Activated CD8-positive, alpha-beta memory T cell treated with anti-CD3 and anti-CD28 coated beads for 36 hours (primary cell): ENCODE measurements at regions not wholly inside any gene's neighbourhood (a gene's known extent, or its start where the extent isn't known, plus 50 kb on each side); places are given as distances from the start of the nearest gene placed in this dataset.
"Not testable (repeated sequence)": the region's sequence is repeated elsewhere in the genome, so short reads cannot be mapped to it uniquely, and the experiment has no call there.

ENCODE experiments used
- CTCF ChIA-PET: fragments of 350-600 bp; sonication (Branson Sonifier 250); formaldehyde crosslinking; loops from one replicate; lab custom pipeline; 2021; ENCODE audit warnings: antibody characterized with exemption; lab: Charles Lee
- POLR2A ChIA-PET: fragments of 350-600 bp; sonication (Branson Sonifier 250); formaldehyde crosslinking; loops from one replicate; lab custom pipeline; 2021; ENCODE audit warnings: antibody characterized with exemption; lab: Charles Lee

DNA sequence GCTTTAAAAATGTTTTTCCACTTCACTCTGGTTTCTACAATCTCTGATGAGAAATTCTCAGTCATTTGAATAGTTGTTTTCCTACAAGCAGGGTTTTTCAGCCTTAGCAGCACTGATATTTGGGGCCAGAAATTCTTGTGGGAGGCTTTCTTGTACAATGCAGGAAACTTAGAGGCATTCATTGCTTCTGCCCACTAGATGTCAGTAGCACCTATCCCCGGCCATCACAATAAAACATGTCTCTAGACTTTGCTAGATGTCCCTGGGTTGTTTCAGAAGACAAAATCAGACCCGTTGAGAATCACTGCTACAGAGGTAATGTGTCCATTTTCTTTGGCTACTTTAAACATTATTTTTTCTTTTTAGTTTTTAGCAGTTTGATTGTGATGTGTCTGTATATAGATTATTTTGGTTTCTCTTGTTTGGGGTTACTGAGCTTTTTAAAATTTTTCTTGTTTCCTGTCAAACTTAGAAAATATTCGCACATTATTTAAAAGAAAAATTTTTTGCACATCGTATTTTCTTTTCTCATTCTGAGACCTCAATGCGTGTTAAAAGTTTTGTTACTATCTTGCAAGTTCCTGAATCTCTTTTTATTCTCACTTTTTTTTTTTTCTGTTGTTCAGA lies 60.8 kb upstream of the CCDC179 start:
- POLR2A ChIA-PET = no interaction called here

DNA sequence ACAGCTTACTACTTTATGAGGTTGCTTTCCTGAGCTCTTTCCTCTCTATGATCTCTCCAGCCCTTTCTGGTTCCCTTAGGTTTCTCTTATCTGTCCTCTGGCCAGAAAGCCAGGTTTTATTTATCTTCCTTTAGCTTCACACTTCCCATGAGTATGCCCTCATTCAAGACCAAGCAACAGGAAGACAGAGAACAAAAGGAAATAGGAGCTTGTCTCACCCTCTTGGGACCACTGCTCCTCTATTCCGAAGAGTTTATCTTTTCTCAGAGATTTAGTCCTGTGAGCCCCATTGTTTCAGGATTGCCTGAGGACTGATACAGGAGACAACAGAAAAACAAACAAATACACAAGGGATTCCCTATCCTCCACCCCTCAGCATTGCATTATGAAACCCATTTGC lies 62.4 kb upstream of the CCDC179 start:
- POLR2A ChIA-PET = no interaction called here
- CTCF ChIA-PET = no interaction called here

More for the DNA sequence above, 60.8 kb upstream of the CCDC179 start:
- CTCF ChIA-PET = interaction anchor here (0.6 kb wide), 1 partner anchor 238 kb away, joined by 4 read pairs; no protein-coding TSS in a partner anchor

- POLR2A ChIA-PET = no interaction called here
- CTCF ChIA-PET = no interaction called here
Observed at GRCh38 chr11:22923561-22923960, 63.3 kb upstream of the CCDC179 start.

- POLR2A ChIA-PET = no interaction called here
- CTCF ChIA-PET = no interaction called here
Observed at GRCh38 chr11:22926341-22926740, 66.1 kb upstream of the CCDC179 start.

DNA sequence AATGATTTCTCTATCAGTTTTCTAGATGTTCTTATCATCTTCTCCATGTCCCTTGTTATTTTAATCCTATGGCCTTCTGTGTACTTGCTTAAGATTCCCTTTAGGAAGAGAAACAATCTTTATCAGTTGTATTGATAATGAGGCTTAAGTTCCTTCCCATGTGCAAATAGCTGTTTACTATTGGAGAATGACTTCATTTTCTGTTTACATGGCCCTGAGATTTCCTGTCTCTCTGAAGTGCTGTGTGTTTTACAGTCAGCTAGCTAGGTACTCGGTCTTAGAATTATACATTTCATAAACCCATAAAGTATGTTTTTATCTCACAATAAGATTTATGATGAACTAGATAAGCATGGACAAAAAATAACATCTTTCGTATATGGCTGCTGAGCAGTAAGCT lies 67.5 kb upstream of the CCDC179 start:
- ChIA-PET POLR2A (no interaction called here), CTCF (no interaction called here)

- ChIA-PET POLR2A (no interaction called here), CTCF (no interaction called here)
Observed at GRCh38 chr11:22928207-22928917, 68.1 kb upstream of the CCDC179 start.

DNA sequence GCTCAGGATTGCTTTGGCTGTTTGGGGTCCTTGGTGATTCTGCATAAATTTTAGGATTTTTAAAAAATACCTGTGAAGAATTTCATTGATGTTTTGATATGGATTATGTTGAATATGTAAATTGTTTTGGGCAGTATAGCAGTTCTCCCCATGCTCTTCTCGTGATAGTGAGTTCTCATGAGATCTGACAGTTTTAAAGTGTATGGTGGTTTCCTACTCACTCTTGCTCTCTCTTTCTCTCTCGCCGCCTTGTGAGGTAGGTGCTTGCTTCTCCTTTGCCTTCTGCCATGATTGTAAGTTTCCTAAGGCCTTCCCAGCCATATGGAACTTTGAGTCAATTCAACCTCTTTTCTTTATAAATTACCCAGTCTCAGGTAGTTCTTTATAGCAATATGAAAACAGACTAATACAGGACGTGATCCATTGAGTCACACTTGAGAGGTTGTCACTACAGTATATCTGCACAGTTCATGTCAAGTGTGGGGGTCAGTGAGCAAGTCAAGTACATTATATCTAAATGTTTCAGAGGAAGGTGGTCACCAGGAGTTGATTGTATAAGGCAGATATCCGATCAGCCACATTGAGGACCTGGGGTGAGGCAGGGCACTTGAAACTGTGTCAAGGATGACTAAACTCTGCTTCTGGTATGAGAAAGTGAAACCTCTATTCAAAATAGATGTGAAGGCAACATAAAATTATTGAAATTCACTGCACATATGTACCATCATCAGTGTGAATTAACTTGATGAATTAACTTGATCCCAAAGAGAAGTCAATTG lies 70.7 kb upstream of the CCDC179 start:
- CTCF ChIA-PET = no interaction called here
- POLR2A ChIA-PET = no interaction called here

DNA sequence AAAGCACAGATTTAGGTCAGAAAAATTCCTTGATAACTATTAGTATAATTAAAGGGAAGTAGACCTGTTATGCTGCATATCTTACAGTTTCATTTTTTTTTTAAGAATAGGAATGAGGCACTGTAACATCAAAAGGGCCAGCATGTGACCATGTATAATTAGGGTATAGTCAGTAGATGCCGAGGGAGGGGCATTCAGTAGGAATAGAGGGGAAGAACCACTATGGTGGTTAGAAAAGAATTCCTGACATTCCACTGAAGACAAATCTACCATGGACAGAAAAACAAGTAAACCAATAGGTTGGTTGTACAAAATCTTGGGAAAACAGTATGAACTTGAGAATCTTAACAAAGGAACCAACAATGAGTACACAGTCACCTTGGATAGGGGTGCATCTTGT lies 78.4 kb upstream of the CCDC179 start:
- POLR2A ChIA-PET = no interaction called here
- CTCF ChIA-PET = no interaction called here

GRCh38 chr11:22941544-22941943 lies 81.3 kb upstream of the CCDC179 start:
- CTCF ChIA-PET = not testable (repeated sequence)

DNA sequence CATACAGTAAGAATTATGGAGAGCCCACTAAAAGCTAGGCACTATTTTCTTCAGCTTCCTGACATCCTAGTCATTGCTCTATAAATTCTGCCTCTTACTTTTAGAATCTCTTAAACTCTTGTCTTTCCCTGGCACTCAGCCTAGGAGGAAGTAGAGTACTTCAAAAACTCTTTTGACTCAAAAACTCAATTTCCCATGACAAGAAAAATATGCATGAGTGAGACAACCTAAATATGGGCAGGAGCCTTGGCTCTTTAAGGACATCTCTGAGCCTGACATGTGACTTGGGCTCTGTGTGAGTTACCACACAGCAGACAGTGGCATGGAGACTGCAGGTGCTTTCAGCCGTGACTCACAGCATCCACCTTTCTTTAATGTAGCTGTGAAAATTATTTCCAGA lies 97.5 kb upstream of the CCDC179 start:
- CTCF ChIA-PET = no interaction called here

More at GRCh38 chr11:22941544-22941943, 81.3 kb upstream of the CCDC179 start:
- POLR2A ChIA-PET = not testable (repeated sequence)

DNA sequence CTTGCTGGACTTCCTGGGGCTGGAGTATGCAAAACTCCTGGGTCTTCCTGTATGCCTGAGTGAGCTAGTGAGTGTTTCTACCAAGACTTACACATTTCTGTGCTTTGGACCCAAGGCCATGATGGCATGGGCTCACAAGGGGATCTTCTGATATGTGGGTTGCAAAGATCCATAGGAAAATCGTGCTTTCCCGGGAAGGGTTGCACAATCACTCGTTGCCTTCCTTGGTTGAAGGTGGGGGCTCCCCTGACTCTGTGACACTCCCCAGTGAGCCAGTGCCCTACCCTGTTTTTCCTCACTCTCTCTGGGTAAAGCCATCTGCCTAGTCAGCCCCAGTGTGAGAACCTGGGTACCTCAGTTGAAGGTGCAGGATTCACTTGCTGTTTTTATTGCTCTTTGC lies 114.0 kb upstream of the CCDC179 start:
- POLR2A ChIA-PET = no interaction called here
- CTCF ChIA-PET = no interaction called here

More for the DNA sequence above, 97.5 kb upstream of the CCDC179 start:
- POLR2A ChIA-PET = no interaction called here

DNA sequence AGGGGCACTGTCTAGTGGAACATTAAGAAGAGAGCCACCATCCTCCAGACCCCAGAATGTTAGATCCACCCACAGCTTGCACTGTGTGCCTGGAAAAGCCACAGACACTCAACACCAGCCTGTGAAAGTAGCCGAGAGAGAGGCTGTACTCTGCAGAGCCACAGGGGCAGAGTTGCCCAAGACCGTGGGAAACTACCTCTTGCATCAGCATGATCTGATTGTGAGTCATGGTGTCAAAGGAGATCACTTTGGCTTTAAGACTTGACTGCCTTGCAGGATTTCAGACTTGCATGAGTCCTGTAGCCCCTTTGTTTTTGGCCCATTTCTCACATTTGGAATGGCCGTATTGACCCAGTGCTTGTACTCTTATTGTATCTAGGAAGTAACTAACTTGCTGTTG lies 115.9 kb upstream of the CCDC179 start:
- CTCF ChIA-PET = no interaction called here
- POLR2A ChIA-PET = no interaction called here

GRCh38 chr11:22982903-22983302 lies 122.6 kb upstream of the CCDC179 start:
- CTCF ChIA-PET = no interaction called here
- POLR2A ChIA-PET = no interaction called here

GRCh38 chr11:22984045-22984444 lies 123.8 kb upstream of the CCDC179 start:
- ChIA-PET POLR2A (no interaction called here), CTCF (no interaction called here)

- ChIA-PET CTCF (no interaction called here), POLR2A (no interaction called here)
Observed at GRCh38 chr11:22989371-22989770, 129.1 kb upstream of the CCDC179 start.

GRCh38 chr11:22991196-22991595 lies 130.9 kb upstream of the CCDC179 start:
- CTCF ChIA-PET = no interaction called here
- POLR2A ChIA-PET = no interaction called here

- ChIA-PET POLR2A (no interaction called here), CTCF (no interaction called here)
Observed at GRCh38 chr11:23006730-23007129, 146.5 kb upstream of the CCDC179 start.

GRCh38 chr11:23010790-23011335 lies 150.6 kb upstream of the CCDC179 start:
- ChIA-PET POLR2A (no interaction called here), CTCF (no interaction called here)

DNA sequence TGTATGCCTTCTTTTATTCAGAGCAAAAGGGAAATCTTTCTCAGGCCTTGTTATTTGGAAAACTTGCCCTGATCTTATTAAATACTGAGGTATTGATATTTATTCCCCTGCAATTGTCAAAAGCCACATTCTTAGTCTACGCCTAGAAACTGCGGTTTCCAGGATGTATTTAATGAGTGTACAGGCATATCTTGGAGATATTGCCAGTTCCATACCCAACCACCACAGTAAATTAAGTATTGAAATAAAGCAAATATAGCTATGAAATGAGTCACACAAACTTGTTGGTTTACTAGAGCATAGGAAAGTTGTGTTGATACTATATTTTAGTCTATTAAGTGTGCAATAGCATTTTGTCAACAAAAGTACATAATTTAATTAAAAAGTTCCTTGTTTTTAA lies 152.7 kb upstream of the CCDC179 start:
- POLR2A ChIA-PET = no interaction called here
- CTCF ChIA-PET = no interaction called here

GRCh38 chr11:23013509-23013908 lies 153.2 kb upstream of the CCDC179 start:
- ChIA-PET POLR2A (no interaction called here), CTCF (no interaction called here)
